Transverse colon (tissue), 3 donors: ENCODE measurements at regions not wholly inside any gene's neighbourhood (a gene's known extent, or its start where the extent isn't known, plus 50 kb on each side); places are given as distances from the start of the nearest gene placed in this dataset.

ENCODE experiments used
- CTCF ChIP-seq, 5 experiments: fragments of 200-600 bp in 3 of 5; fragments of 450-650 bp in 2 of 5; sonication (generic) in 3 of 5; IDR thresholded peaks; 1 replicate in 2 of 5; 2 replicates in 3 of 5; pipeline ENCODE4 v1.5.1; 2016 to 2017; ENCODE audit warnings: antibody characterized with exemption in 5 of 5, inconsistent platforms in 3 of 5, mild to moderate bottlenecking in 2 of 5, moderate library complexity in 1 of 5
- POLR2A ChIP-seq: fragments of 450-650 bp; IDR thresholded peaks from one replicate; pipeline ENCODE4 v1.6.1; 2016; ENCODE audit warnings: antibody characterized with exemption, mild to moderate bottlenecking, moderate library complexity

- TF ChIP-seq POLR2A (no peak), CTCF (IDR thresholded peaks at IDR 0.05) (no peak)
These were observed 180.5 kb upstream of the CADM1 start for GRCh38 chr11:115684699-115685098.
